GF-D8 (cell line): ENCODE measurements at regions not wholly inside any gene's neighbourhood (a gene's known extent, or its start where the extent isn't known, plus 50 kb on each side); places are given as distances from the start of the nearest gene placed in this dataset.

Source experiments
- DNase-seq: peaks from one replicate; lab custom pipeline; 2025; lab: John Stamatoyannopoulos, UW

- peak; percentile 8 for DNase-seq
These were observed 169.8 kb upstream of the RAI14 start for GRCh38 chr5:34486160-34486848.

- no peak for DNase-seq
These were observed 169.3 kb upstream of the RAI14 start for GRCh38 chr5:34486849-34487158.

- no peak for DNase-seq
These were observed 168.8 kb upstream of the RAI14 start for GRCh38 chr5:34487159-34487879.

- DNase-seq, result no peak
These were observed 168.2 kb upstream of the RAI14 start for GRCh38 chr5:34487956-34488355.

- DNase-seq, result no peak
These were observed 167.1 kb upstream of the RAI14 start for GRCh38 chr5:34488984-34489383.

- no peak for DNase-seq
These were observed 165.4 kb upstream of the RAI14 start for GRCh38 chr5:34490506-34491250.

- no peak for DNase-seq
These were observed 164.9 kb upstream of the RAI14 start for GRCh38 chr5:34491251-34491620.

- no peak for DNase-seq
These were observed 161.9 kb upstream of the RAI14 start for GRCh38 chr5:34494111-34494755.

- no peak for DNase-seq
These were observed 160.9 kb upstream of the RAI14 start for GRCh38 chr5:34495178-34495577.

- no peak for DNase-seq
These were observed 159.9 kb upstream of the RAI14 start for GRCh38 chr5:34496260-34496691.

GRCh38 chr5:34496701-34497469 lies 159.2 kb upstream of the RAI14 start:
- DNase-seq, result no peak

- DNase-seq, result no peak
These were observed 158.7 kb upstream of the RAI14 start for GRCh38 chr5:34497470-34497808.

- DNase-seq, result no peak
These were observed 157.6 kb upstream of the RAI14 start for GRCh38 chr5:34498572-34498971.

- DNase-seq, result no peak
These were observed 157.0 kb upstream of the RAI14 start for GRCh38 chr5:34499001-34499734.

- no peak for DNase-seq
These were observed 155.8 kb upstream of the RAI14 start for GRCh38 chr5:34500236-34500847.

GRCh38 chr5:34501016-34501415 lies 155.1 kb upstream of the RAI14 start:
- DNase-seq, result no peak

GRCh38 chr5:34501840-34502239 lies 154.3 kb upstream of the RAI14 start:
- no peak for DNase-seq

- DNase-seq, result no peak
These were observed 153.5 kb upstream of the RAI14 start for GRCh38 chr5:34502581-34502980.

- DNase-seq, result no peak
These were observed 152.5 kb upstream of the RAI14 start for GRCh38 chr5:34503379-34504253.

- DNase-seq, result no peak
These were observed 151.2 kb upstream of the RAI14 start for GRCh38 chr5:34504967-34505366.
